Brain pericyte (primary cell): ENCODE measurements at regions not wholly inside any gene's neighbourhood (a gene's known extent, or its start where the extent isn't known, plus 50 kb on each side); places are given as distances from the start of the nearest gene placed in this dataset.

Experiments
- DNase-seq: peaks from one replicate; pipeline ENCODE4 v3.0.0-alpha.2; 2012; ENCODE audit warnings: low read depth, low spot score

DNA sequence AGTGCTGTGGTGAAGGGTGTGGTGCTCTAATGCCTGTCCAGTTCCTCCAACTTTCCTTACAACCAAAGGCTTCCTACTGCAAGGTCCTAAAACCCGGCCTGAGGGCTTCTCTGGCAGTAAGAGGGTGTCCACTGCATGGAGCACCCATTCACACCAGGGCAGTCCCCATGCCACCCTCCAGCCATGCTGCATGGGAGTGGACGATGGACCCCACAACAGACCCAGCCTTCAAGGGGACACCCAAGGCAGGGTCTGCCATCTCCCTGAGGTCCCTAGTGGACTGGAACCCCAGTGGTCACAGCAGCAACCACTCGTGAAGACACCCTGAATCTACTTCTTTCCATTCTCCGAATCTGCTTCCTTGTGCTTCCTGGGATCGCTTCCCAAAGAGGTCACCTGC, 117.6 kb upstream of the SOX1 start:
- DNase-seq, result no peak

DNA sequence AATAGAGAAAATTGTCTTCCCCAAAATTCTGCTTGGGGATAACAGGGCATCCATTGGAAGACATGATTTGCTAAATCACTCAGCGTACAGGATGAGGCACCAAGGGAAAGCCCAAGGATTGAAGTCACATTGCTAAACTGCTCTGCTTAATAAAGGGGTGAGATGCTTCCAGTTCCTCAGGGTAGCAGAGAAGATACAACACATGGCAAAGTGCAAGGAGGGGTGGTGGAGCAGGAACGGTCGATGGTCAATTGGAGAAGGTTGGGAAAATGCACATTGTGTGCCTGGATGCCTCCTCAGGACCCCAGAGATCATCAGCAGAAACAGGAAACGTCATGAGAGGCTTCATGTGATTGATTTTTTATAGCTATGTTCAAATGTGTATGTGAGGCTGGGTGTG, 116.3 kb upstream of the SOX1 start:
- no peak for DNase-seq

DNA sequence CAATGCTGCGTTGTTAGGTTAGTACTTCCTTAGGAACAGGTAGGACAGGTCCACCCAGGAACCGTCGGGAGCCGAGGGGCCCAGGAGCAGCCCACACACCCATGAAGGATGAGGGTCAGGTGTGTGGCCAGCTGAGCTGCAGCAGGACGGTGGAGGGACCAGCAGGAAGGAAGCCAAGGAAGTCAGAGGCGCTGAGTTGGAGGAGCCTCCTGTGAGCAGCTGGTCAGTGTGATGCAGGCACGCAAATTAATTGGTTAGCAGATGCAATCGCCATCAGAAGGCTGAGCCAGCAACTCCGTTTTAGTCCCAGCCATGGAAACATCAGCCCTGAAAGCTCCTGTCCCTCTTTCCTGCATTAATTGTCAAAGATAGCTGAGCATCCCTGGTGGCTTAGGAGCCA, 114.9 kb upstream of the SOX1 start:
- DNase-seq, result no peak

DNA sequence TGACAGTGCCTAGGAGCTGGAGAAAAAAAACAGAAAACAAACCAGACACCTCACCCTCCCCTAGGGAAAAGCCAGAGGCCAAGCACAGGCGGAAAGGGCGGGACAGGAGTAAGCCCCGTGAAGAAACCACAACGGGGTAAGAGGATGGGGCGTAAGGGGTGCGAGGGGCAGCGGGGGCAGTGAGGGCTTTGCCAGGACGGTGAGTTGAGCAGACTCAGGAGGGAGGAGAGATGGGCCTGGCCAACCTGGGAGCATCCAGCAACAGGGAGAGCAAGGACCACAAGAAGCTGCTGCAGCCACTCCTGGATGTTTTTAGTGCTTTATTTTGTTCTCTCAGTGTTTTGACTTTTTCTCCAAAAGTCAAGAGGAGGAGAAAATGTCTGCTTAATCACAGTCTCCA, 114.1 kb upstream of the SOX1 start:
- no peak for DNase-seq

DNA sequence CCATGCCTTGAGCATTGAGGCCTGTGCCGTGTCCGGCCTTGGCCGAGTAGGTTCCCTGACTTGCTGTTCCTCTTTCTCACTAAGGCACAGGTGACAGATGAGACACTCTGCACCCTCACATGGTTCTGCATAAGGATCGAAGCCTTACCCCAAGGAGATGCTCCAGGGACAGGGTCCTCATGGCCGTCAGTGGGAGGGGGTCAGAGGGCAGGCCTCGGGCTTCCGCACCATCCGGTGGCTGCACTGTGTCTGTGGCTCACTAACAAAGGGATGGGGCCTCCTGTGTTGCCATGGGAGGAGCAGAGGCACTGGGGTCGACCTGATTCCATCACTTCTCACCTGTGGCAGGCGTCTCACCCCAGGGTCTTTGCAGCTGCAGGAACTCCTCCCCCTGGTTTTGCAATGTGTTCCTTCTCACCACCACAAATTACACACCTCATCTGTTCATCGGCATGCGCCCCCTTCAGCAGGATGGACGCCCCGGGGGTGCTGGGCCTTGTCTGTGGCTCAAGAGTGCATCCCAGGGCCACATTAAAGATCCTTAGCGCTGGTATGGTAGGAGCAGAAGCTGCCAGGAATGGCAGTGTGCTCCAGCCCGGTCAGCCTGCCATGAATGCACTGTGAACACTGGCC, 113.3 kb upstream of the SOX1 start:
- no peak for DNase-seq

DNA sequence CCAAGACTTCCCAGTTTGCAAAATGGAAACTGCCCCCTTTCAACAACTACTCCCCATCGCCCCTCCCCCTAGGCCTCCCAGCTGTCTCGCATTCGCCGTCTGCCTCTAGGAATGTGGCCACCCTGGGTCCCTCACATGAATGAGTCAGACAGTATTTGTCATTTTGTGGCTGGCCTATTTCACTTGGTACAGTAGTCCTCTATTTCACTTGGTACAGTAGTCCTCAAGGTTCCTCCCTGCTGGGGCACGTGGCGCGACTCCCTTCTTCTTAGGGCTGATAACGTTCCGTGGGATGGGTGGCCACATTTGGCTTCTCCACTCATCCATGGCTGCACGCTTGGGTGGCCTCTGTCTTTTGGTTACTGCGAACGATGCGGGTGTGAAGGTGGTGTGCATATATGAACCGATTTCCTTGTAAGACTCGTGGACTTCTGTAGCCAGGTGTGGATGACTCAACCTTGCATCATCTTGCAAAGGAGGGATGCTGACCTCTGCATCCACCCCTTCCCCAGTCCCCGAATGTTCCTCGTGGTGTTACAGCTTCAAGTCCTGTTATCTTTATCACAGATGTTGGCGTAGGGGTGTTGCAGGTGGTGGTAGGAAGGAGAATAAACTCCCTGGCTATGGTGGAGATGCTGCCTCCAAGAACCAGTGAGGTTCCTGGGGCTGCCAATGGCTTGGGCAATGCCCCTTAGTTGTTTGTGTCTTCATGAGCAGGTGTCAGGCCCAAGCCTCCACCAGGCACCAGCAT, 112.1 kb upstream of the SOX1 start:
- no peak for DNase-seq

DNA sequence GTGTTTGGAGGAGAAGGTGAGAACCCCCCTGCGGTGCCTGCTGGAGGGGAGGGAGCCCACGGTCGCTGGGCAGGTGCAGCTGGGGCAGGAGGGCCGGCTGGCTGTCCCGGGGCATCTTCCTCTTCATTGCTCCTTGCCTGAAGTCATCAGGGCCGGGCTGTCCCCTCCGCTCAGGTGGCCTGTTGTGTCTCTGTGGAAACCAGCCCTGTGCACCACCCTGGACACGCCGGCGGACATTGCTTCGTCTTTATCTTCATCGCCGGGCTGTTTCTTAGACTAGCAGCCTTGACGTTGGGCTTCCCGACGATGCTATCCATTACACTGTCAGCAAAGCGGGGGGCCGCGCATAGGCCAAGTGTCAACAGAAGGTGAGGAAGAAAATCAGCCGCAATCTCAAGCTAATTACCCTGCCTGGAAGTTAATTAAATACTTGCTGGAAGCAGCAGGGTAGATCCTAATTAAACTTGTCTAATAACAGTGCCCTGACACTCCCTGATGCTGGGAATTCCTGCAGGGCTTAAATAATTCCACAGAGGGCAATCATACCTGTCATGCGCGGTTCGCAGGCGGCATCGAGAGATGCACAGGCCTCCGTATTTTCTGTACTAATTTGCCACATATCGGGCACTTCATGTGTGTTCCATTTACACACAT, 111.4 kb upstream of the SOX1 start:
- DNase-seq, result no peak

DNA sequence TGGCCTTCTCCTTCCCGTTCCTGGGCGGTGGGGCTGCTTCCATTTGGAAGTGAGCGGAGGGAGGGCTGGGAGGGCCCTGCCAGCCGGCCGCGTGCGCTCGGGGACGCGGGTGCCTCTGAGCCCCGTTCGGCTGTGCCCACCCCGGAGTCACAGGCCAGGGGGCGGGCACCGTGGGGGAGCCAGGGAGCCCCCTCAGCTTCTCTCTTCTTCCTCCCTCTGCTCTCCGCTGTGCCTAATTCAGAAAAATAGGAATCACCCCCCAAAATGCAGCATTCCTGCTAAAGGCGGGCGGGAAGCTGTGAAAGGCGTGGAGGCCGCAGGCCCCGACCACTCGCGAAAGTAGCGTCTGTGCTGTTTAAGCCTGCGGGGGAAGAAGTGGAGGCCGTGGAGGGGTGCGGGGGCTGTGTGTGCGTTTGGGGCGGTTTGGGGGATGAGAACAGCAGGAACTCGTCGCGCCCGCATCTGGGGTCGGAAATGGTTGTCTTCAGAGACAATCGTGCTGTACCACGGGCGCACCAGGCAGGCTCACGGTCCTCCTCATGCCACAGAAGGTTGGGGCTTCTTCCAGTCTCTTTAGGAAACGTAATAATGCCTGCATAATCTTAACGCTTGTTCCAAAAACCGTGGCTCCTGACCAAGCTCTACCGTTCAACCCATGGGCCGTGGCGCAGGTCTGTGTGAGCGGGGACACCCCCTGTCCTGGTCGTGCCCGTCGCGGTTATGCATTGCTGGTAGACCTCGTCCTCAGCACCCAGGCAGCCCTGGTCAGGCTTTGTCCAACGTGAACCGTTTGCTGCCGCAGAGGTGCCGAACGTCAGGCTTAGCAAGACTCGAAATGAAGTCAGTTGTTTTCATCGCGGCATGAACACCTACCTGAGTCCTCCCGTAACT, 110.4 kb upstream of the SOX1 start:
- DNase-seq, result no peak

DNA sequence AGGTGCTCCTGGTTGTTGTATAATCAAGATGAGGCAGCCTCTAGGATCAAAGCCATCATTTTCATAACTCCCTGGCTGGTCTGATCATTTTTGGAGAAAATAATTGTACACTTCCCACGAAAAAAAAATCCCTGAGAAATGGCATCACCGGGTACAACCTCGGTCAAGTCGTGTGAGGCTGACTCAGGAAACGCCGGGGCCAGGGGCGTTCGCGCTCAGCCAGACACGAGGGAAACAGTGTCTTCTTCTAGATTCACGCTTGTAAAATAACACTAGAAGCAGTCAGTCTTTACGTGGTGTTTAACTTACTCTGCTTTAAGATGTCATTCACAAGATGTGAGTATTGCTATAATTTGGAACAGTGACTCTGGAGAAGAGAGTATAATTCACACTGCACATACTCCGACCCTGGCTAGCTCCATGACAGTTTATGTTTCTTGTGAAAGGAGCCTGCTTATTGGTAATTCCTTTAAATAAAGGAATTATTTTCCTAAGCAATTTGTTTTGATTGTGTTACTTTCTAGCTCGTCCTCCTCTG, 109.0 kb upstream of the SOX1 start:
- no peak for DNase-seq

DNA sequence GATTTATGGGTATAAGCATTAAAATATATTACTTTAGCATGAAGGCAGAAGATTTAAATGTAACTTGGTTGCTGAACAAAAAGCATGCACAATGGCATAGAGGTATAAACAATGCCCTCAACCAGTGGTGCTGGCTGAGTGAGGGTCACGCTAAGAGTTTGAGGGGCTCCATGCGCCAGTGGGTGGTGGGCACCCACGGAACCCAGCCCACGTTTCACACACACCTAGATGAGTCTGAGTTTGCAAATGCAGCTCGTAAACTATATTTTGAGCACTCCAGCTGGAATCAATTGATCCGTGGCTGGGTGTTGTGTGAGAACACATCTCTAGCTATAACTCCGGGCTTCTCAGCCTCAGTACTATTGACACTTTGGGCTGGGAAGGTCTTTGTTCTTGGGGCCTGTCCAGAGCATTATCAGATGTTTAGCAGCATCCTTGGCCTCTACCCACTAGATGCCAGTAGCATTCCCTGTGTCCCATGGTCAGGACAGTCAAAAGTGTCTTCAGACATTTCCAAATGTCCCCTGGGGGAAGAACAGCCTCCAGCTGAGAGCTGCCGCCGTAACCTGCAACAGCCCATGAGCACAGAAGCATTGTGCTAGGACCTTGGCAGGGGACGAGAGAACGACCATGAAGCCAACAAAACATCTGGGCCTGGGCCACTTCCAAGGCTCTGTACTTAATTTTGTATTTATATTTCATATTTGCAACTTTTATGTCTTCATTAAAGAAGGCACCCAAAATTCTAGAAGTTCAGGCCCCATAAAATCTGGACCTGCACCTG, 108.1 kb upstream of the SOX1 start:
- DNase-seq, result no peak

DNA sequence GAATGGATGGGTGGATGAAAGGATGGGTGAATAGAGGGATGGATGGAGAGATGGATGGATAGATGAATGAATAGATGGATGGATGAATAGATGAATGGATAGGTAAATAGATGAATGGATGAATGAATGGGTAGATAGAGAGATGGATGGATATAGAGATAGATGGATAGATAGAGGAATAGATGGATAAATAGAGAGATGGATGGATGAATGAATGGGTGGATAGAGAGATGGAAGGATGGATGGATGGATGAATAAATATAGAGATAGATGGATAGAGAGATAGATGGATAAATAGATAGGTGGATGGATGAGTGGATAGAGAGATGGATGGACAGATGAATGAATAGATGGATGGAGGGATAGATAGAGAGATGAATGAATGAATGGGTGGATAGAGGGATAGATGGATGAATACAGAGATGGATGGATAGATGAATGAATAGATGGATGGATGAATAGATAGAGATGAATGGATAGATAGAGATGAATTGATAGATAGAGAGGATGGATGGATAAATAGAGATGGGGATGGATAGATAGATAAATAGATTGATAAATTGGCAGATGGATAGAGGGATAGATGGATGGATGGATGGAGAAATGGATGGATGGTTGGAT, 106.7 kb upstream of the SOX1 start:
- DNase-seq, result no peak

DNA sequence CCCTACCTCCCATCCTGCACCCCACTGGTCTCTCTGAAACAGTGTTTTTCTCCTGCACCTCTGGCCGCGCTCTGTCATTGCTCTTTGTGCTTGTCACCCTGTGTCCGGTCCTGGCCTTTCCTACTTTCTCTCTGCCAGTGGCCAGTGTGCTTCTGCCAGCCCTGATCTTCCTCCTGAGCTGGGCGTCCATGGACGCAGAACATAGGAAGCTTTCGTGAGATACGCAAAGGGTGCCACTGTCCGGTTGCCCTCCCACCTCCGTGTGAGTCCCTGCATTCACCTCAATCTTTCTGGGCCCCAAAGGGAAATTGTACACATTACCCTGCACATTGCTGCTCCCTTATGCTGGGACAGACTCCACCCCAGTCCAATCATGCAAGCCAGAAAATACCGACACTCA, 105.7 kb upstream of the SOX1 start:
- DNase-seq, result no peak

DNA sequence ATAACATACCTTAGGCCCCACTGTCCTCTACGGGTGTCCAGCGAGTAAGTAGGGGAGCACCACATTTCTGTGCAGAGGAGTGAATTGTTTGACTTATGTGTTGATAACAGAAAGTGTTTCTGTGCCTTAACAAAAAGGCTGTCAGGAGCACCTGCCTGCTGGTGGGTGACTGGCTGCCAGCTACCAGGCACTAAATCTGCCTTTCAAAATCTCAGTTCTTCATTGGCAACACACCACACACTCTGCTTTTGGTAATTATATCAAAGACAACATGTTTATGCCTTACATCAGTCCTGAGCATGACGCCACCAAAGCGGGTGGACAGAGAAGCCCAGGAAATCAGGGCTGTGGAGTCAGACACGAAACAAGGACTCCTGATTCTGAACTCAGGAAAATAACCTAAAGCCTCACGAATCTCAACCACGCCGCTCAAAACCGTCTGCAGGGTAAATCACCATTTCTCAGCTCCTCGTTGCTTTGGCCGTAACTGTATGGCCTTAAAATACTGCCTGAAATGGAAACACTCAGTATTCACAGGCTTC, 105.2 kb upstream of the SOX1 start:
- no peak for DNase-seq

DNA sequence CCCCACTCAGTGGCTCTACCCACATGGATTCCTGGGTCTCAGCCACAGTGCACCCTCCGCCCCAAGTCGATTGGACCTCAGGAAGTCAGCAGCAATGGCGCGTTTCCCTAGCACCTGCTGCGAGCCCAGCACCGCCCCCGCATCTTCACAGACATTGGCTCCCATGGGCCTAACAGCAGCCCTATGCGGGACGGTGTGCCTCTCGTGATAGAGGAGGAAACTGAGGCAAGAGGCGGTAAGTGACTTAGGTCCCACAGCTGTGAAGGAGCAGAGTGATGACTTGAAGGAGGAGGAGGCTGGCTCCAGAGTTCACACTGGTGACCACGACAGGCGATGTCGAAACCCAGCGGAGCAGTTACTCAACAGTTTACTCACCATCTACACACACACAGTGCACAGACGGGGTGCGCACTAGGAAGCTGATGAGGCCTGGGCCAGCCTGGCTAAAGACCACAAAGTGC, 104.5 kb upstream of the SOX1 start:
- DNase-seq, result no peak

DNA sequence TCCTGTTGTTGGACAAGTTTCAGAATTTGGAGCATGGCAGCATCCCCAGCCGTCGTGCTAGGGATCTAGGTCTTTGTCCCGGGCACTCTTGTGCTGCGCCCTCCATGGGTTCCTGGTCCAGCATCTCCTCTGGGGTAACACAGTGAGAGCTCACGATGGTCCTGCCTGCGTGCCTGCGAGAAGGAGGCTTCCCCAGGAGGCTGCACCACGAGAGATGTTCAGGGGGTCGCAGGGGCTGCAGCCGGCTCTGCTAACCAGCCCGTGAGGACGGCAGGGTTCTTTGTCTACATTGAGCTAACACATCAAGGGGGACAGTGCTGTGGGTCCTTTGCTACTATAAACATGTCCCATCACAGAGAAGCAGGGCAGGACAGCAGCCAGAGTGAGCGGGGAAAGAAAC, 103.9 kb upstream of the SOX1 start:
- DNase-seq, result no peak

DNA sequence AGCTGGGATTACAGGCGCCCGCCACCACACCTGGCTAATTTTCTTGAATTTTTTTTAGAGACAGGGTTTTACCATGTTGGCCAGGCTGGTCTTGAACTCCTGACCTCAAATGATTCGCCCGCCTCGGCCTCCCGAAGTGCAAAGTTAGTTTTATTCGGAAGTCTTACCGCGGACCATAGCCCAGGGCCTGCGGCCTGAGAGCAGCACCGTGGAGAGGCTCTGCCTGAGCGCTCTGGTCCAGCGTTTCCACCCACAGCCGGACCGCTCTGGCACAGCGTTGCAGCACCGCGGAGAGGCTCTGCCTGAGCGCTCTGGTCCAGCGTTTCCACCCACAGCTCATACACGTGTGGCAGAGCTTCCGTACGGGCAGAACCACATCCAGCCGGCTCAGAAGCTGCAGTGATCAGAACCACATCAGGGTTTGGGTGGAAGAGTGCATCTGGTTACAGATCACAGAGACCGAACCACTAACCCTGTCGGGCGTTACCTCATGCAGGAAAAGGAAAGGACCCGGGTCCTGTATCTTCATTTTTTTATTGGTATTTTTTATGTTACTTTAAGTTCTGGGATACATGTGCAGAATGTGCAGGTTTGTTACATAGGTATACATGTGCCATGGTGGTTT, 102.4 kb upstream of the SOX1 start:
- DNase-seq, result no peak

DNA sequence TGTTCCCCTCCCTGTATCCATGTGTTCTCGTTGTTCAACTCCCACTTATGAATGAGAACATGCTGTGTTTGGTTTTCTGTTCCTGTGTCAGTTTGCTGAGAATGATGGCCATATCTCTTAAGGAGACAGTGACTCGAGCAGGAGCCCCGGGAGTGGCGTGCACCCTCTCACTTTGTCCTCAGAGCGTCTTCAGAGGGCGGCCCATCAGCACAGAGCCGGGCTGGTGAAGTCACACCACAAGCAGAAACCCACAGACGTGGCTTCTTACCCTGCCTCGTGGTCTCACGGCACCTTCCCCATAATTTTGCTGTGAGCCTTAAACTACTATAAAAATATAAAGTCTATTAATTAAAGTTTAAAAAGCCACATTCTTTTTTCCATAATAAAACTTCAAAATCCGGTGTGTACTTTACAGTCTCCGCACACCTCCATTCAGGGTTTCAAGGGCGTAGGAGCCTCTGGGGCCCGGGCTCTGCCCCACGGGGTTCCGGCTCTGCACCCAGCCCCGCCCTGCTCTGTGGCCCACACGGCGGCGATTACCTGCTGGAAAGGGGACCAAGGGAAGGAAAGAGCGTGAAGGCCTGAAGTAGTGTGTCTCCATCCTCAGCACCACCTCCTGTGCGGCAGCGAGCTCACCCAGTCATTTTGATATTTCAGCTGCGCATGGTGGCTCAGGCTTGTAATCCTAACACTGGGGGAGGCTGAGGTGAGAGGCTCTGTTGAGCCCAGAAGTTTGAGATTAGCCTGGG, 101.3 kb upstream of the SOX1 start:
- no peak for DNase-seq

DNA sequence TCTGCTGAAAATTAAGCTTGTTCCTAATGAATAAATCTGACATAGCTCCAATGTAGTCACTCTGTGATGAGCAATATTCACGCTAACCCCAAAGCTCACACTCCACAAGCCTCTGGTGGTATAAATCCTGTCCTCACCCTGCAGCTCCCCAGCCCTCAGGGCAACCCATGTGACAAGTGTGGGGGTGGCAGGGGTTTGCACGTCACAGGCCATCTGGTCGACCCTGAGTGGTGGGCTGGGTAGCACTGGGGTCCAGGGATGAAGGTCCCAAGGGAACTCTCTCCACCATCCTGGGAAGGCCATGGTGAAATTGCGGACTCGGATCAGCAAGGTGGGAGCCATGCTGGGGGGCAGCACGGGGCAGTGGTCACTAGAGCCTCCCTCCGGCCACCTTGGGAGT, 100.0 kb upstream of the SOX1 start:
- DNase-seq, result no peak

DNA sequence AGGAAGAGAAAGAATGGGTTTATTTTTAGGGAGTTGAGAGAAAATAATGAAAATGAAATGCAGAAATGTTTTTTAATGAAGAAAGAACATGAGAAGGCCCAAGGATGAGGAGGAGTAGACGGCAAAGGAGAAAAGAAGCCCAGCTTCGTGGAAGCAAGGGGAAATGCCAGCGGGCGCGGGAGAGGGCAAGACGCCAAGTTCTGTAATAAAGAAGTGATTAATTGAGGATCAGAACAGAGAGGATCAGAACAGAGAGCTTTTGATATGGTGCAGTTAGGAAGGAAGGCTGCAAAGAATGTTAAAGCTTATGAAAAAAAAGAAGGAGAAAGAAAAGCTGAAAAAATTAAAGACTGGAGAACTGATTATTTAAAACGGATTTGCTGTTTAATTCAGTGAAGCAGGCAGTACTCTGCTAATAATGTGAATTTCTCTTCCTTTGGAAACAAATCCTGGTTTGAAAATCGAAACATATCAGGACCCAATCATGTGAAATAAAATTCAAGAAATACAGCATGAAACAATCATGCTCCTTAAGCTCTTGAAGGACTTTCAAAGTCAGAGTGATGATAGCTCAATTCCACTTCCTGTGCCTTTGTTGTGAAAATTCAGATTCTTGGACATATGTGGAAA, 99.3 kb upstream of the SOX1 start:
- no peak for DNase-seq
